Activated CD4-positive, alpha-beta T cell treated with anti-CD3 and anti-CD28 coated beads, Interleukin-2, amount 50 U/mL, for 16 hours (primary cell): ENCODE measurements at regions not wholly inside any gene's neighbourhood (a gene's known extent, or its start where the extent isn't known, plus 50 kb on each side); places are given as distances from the start of the nearest gene placed in this dataset.

Source experiments
- DNase-seq: peaks from one replicate; pipeline ENCODE4 v3.0.0-alpha.2; 2020

- DNase-seq, result no peak
These were observed 455.4 kb upstream of the TENM4 start for GRCh38 chr11:79896258-79896657.

- no peak for DNase-seq
These were observed 453.3 kb upstream of the TENM4 start for GRCh38 chr11:79894111-79894510.

GRCh38 chr11:79890272-79890671 is 449.4 kb upstream of the TENM4 start:
- no peak for DNase-seq

GRCh38 chr11:79864882-79865281 is 424.1 kb upstream of the TENM4 start:
- no peak for DNase-seq

GRCh38 chr11:79860336-79860735 is 419.5 kb upstream of the TENM4 start:
- DNase-seq, result no peak

- DNase-seq, result no peak
These were observed 416.8 kb upstream of the TENM4 start for GRCh38 chr11:79857377-79858214.

- no peak for DNase-seq
These were observed 411.3 kb upstream of the TENM4 start for GRCh38 chr11:79852176-79852575.

GRCh38 chr11:79845002-79845709 is 404.3 kb upstream of the TENM4 start:
- no peak for DNase-seq

- no peak for DNase-seq
These were observed 393.2 kb upstream of the TENM4 start for GRCh38 chr11:79834015-79834414.

- no peak for DNase-seq
These were observed 389.6 kb upstream of the TENM4 start for GRCh38 chr11:79830446-79830845.

- DNase-seq, result no peak
These were observed 389.1 kb upstream of the TENM4 start for GRCh38 chr11:79829891-79830290.

- no peak for DNase-seq
These were observed 381.9 kb upstream of the TENM4 start for GRCh38 chr11:79822766-79823165.

GRCh38 chr11:79813551-79813950 is 372.7 kb upstream of the TENM4 start:
- DNase-seq, result no peak

GRCh38 chr11:79809487-79809886 is 368.7 kb upstream of the TENM4 start:
- no peak for DNase-seq

- DNase-seq, result no peak
These were observed 366.7 kb upstream of the TENM4 start for GRCh38 chr11:79807506-79807905.

GRCh38 chr11:79796704-79797103 is 355.9 kb upstream of the TENM4 start:
- no peak for DNase-seq

- no peak for DNase-seq
These were observed 353.9 kb upstream of the TENM4 start for GRCh38 chr11:79794484-79795393.

- no peak for DNase-seq
These were observed 353.2 kb upstream of the TENM4 start for GRCh38 chr11:79794057-79794456.

- no peak for DNase-seq
These were observed 346.1 kb upstream of the TENM4 start for GRCh38 chr11:79786961-79787360.

- no peak for DNase-seq
These were observed 343.0 kb upstream of the TENM4 start for GRCh38 chr11:79783833-79784232.

- DNase-seq, result no peak
These were observed 327.5 kb upstream of the TENM4 start for GRCh38 chr11:79768343-79768742.

- no peak for DNase-seq
These were observed 321.6 kb upstream of the TENM4 start for GRCh38 chr11:79762279-79762921.

- DNase-seq, result no peak
These were observed 317.5 kb upstream of the TENM4 start for GRCh38 chr11:79758325-79758724.
